RPMI8226 (cell line): ENCODE measurements at regions not wholly inside any gene's neighbourhood (a gene's known extent, or its start where the extent isn't known, plus 50 kb on each side); places are given as distances from the start of the nearest gene placed in this dataset.
"Not testable (repeated sequence)": the region's sequence is repeated elsewhere in the genome, so short reads cannot be mapped to it uniquely, and the experiment has no call there.

Experiments
- DNase-seq: peaks from one replicate; pipeline ENCODE4 v3.0.0-alpha.2; 2015

- DNase-seq, result no peak
These were observed 67.5 kb downstream of the EIF1AY start for GRCh38 chrY:20643055-20643454.

DNA sequence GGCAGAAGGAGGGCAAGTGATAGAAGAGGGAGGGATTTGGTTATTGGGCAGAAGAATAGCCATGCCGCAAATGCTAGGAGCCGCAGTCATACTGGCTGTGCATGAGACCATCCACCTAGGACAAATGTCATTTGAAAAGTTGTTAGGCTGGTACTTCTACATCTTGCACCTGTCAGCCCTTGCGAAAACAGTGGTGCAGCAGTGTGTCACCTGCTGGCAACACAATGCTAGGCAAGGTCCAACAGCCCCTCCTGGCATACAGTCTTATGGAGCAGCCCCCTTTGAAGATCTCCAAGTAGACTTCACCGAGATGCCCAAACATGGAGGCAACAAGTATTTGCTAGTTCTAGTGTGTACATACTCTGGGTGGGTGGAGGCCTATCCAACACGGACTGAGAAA is 72.7 kb downstream of the EIF1AY start:
- peak; percentile 16 for DNase-seq

- DNase-seq, result peak; percentile 8
These were observed 73.3 kb downstream of the EIF1AY start for GRCh38 chrY:20648891-20649290.

DNA sequence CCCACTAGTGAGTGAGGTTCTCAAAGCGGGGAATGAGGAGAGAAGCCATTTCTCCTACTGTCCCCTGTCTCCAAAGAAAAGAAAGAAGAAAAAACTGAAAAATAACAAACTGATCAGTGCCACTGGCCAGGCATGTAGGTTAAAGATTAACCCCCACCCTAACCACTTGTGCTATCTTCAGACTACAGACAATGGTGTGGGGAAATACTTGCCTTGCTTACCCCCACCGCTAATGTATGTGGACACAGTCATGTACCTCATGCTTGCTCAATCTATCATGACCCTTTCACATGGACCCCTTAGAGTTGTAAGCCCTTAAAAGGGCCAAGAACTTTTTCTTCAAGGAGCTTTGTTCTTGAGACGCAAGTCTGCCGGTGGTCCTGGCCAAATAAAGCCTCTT is 75.9 kb downstream of the EIF1AY start:
- DNase-seq, result no peak

DNA sequence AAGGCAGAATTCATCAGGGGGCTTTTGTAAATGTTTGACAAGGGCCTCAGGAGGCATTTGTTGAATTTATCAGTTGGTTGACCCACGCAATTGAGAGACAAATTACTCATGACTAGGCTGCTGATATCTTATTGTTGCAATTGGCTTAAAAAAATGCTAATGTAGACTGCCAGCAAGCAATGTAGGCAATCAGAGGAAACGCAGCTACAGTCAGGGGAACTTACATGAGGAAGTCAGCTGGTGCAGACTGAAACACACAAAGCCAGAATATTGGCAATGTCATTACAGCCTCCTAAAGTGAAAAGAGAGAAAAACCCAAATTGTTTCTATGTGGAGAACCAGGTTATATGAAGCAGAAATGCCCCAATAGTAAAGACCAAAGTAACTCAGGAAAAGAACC is 83.9 kb downstream of the EIF1AY start:
- DNase-seq, result no peak

- no peak for DNase-seq
These were observed 86.6 kb downstream of the EIF1AY start for GRCh38 chrY:20662204-20662603.

DNA sequence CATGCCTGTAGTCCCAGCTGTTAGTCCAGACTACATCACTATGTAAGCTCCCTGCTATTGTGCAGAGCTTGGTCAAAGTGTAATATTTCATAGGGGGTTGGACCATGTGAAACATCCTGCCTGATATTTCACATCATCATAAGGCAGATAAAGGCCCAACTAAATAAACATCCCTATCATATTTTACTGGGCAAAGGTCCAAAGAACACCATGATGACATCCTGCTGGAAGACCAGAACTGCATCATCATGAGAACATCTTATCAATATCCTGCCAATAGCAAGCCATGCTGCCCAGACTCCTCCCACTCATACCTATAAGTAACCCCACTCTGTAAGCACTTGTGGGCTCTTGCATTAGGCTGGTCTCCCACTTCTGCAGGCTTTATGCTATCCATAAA is 88.6 kb downstream of the EIF1AY start:
- no peak for DNase-seq

- not testable (repeated sequence) for DNase-seq
These were observed 89.8 kb downstream of the EIF1AY start for GRCh38 chrY:20665357-20665756.

DNA sequence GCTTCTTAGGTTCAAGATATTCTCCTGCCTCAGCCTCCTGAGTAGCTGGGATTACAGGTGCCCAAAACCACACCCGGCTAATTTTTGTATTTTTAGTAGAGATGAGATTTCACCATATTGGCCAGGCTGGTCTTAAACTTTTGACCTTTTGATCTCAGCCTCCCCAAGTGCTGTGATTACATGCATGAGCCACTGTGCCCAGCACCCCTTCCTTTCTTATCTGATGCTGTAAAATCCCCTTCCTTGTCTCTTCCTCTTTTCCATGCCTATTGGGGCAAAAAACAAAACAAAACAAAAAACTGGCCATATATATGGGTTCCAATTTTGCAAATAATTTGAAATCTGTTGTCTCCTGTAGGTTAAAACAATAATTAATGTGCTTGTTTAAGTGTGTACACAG is 74.0 kb upstream of the RPS4Y2 start:
- DNase-seq, result no peak

DNA sequence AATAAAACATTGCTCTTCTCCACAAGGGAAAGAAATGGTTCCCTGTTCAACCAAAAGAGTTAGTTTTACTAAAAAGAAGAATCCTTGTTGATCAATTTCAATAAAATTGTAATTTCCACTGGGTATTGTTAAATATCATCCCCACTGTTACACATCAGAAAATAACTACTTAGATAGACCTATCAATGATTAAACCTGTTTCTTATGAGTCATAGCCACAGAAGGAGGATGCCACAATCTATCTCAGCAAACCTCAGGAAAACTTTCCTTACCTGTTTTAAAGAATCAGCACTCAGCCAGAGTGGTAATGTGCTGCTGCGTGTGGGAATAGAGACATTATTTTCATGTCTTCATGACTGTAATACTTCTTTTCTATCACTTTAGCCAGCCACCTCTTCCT is 72.5 kb upstream of the RPS4Y2 start:
- no peak for DNase-seq

- no peak for DNase-seq
These were observed 69.2 kb upstream of the RPS4Y2 start for GRCh38 chrY:20686674-20687073.
